LNCaP clone FGC (cell line): ENCODE measurements at regions not wholly inside any gene's neighbourhood (a gene's known extent, or its start where the extent isn't known, plus 50 kb on each side); places are given as distances from the start of the nearest gene placed in this dataset.
A peak's percentile ranks its signal among the peaks of the same experiment; 100 is the strongest.
"Not testable (repeated sequence)": the region's sequence is repeated elsewhere in the genome, so short reads cannot be mapped to it uniquely, and the experiment has no call there.

ENCODE experiments used
- DNase-seq: peaks from one replicate; pipeline ENCODE4 v3.0.0-alpha.2; 2011; ENCODE audit warnings: low read depth
- H3K4me3 ChIP-seq: 2 replicates; pipeline ENCODE4 v1.5.1; 2011; ENCODE audit warnings: mild to moderate bottlenecking, low read depth, low read length, control low read depth
- TF ChIP-seq, protein P1 (sequence below): IDR thresholded peaks from 2 replicates; pipeline ENCODE4 v1.5.1; 2012; ENCODE audit warnings: mild to moderate bottlenecking; ENCODE audit not compliant: control insufficient read depth, insufficient read depth; ENCODE audit errors: extremely low read depth

- DNase-seq, H3K4me3 ChIP-seq: not testable (repeated sequence)
Observed at GRCh38 chr18:5830902-5831301, 64.4 kb downstream of the TMEM200C start.

GRCh38 chr18:5828913-5829312 is 66.4 kb downstream of the TMEM200C start:
- no peak for DNase-seq
- TF ChIP-seq, protein P1, sequence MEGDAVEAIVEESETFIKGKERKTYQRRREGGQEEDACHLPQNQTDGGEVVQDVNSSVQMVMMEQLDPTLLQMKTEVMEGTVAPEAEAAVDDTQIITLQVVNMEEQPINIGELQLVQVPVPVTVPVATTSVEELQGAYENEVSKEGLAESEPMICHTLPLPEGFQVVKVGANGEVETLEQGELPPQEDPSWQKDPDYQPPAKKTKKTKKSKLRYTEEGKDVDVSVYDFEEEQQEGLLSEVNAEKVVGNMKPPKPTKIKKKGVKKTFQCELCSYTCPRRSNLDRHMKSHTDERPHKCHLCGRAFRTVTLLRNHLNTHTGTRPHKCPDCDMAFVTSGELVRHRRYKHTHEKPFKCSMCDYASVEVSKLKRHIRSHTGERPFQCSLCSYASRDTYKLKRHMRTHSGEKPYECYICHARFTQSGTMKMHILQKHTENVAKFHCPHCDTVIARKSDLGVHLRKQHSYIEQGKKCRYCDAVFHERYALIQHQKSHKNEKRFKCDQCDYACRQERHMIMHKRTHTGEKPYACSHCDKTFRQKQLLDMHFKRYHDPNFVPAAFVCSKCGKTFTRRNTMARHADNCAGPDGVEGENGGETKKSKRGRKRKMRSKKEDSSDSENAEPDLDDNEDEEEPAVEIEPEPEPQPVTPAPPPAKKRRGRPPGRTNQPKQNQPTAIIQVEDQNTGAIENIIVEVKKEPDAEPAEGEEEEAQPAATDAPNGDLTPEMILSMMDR = no peak
- H3K4me3 ChIP-seq = no peak overlapping the region

GRCh38 chr18:5825663-5826062 is 69.7 kb downstream of the TMEM200C start:
- TF ChIP-seq, protein P1 = no peak
- H3K4me3 ChIP-seq = no peak overlapping the region
- DNase-seq = no peak

DNA sequence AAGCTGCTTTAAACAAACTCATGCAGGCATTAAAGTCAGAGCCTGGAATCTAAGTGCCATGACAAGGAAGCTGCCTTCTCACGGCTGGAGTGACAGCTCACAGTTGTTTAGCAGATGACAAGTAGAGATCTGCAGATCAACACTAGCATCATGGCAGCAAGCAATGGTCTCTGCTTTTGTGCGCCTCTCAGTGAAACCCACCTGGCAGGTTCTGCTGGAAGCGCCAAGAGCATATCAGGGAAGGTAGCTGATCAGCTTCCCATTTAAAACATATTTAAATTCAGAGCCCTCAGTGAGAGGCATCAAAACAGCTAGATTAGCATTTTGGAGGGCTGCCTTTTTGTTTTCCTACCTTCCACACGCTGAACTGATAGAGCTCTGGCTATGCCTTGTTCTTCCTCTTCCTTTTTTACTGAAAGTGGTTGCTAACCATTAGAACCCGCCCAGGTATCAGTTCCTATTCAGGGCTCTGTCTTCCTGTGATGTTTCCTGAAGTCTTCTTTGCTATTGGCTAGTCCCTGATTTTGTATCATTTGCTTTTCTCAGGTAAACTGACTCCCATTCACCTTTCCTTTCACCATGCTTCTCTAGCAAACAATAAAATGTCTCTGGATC is 70.8 kb downstream of the TMEM200C start:
- H3K4me3 ChIP-seq = no peak overlapping the region
- DNase-seq = no peak
- TF ChIP-seq, protein P1 = no peak

DNA sequence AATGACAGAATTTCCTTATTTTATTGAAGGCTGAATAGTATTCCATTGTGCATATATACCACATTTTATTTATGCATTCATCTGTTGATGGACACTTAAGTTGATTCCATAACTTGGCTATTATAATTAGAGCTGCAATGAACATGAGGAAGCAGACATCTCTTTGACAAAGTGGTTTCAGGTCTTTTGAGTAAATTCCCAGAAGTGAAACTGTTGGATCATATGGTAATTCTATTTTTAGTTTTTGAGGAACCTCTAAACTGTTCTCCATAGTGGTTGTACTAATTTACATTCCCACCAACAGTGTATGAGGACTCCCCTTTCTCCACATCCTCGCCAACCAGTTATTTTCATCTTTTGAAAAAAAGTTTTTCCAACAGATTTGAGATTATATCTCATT is 77.5 kb downstream of the TMEM200C start:
- TF ChIP-seq, protein P1 = no peak
- DNase-seq = no peak
- no peak overlapping the region for H3K4me3 ChIP-seq

DNA sequence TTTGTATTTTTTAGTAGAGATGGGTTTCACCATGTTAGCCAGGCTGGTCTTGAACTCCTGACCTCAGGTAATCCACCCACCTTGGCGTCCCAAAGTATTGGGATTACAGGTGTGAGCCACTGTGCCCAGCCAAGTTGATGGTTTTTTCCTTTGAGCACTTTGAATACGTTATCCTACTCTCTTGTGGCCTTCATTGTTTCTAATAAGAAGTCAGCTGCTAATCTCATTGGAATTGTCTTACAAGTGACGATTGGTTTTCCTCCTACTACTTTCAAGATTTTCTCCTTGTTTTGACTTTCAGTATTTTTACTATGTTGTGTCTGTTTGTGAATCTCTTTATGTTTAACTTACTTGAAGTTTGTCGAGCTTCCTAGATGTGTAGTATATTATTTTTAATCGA is 88.5 kb downstream of the TMEM200C start:
- TF ChIP-seq, protein P1 = no peak
- no peak overlapping the region for H3K4me3 ChIP-seq
- DNase-seq = no peak

DNA sequence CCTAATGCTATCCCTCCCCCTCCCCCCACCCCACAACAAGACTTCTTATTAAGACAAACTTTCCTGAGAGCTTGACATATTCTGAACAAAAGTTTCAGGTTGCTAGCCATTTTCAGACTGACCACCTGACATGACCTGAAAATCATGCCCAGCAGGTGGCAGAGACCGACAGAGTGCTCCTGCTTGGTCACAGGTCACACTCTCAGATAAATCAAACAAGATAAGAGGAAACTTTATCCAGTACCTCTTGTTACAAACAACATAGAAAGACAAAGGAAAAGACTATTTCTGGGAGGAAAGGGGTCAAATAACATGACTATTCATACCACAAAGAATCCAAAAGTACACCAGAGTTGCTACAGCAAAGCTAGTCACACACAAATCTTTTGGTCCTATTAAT is 107.4 kb downstream of the TMEM200C start:
- DNase-seq = peak; percentile 49
- no peak overlapping the region for H3K4me3 ChIP-seq
- TF ChIP-seq, protein P1 = peak; percentile 39; the same call in 1 of the 2 replicates
